Smooth muscle cell (in vitro differentiated cells): ENCODE measurements at regions not wholly inside any gene's neighbourhood (a gene's known extent, or its start where the extent isn't known, plus 50 kb on each side); places are given as distances from the start of the nearest gene placed in this dataset.

Experiments
- DNase-seq: peaks from one replicate; lab custom pipeline; 2025; ENCODE audit not compliant: unreplicated experiment; lab: John Stamatoyannopoulos, UW
- H2AFZ ChIP-seq: fragments of 200-600 bp; sonication (generic); 2 replicates; pipeline ENCODE4 v1.6.0; 2016; ENCODE audit warnings: antibody characterized with exemption, low read depth, mild to moderate bottlenecking
- H3F3A ChIP-seq: fragments of 200-600 bp; sonication (generic); 2 replicates; pipeline ENCODE4 v1.6.0; 2017; ENCODE audit warnings: antibody characterized with exemption, low read depth
- H3K27ac ChIP-seq: fragments of 200-600 bp; sonication (generic); 2 replicates; pipeline ENCODE4 v1.5.1; 2016; ENCODE audit warnings: low read depth, mild to moderate bottlenecking
- H3K27me3 ChIP-seq: fragments of 200-600 bp; sonication (generic); 2 replicates; pipeline ENCODE4 v1.6.1; 2016; ENCODE audit warnings: low read depth, mild to moderate bottlenecking
- H3K36me3 ChIP-seq: fragments of 200-600 bp; sonication (generic); 2 replicates; pipeline ENCODE4 v1.5.1; 2016; ENCODE audit warnings: low read depth
- H3K4me1 ChIP-seq: fragments of 200-600 bp; sonication (generic); 2 replicates; pipeline ENCODE4 v1.5.1; 2016; ENCODE audit warnings: low read depth
- H3K4me2 ChIP-seq: fragments of 200-600 bp; sonication (generic); 2 replicates; pipeline ENCODE4 v1.6.0; 2016; ENCODE audit warnings: mild to moderate bottlenecking
- H3K4me3 ChIP-seq: fragments of 200-600 bp; sonication (generic); 2 replicates; pipeline ENCODE4 v1.5.1; 2016; ENCODE audit warnings: mild to moderate bottlenecking
- H3K79me2 ChIP-seq: fragments of 200-600 bp; sonication (generic); 2 replicates; pipeline ENCODE4 v1.6.0; 2016; ENCODE audit warnings: low read depth, mild to moderate bottlenecking
- H3K9ac ChIP-seq: fragments of 200-600 bp; sonication (generic); 2 replicates; pipeline ENCODE4 v1.6.0; 2016; ENCODE audit warnings: low read depth
- H3K9me3 ChIP-seq: fragments of 200-600 bp; sonication (generic); replicated peaks from 2 replicates; pipeline ENCODE4 v1.5.1; 2016; ENCODE audit warnings: low read depth
- H4K20me1 ChIP-seq: fragments of 200-600 bp; sonication (generic); 2 replicates; pipeline ENCODE4 v1.6.0; 2016; ENCODE audit warnings: low read depth
- WGBS: methylation state at CpG from one replicate; pipeline ENCODE4 v1.1.7; 2016; ENCODE audit warnings: low lambda C conversion rate; 5-methylcytosine and 5-hydroxymethylcytosine counted together
- TF ChIP-seq, protein P1 (sequence below): fragments of 200-600 bp; sonication (generic); IDR thresholded peaks from 2 replicates; pipeline ENCODE4 v1.5.1; 2017; ENCODE audit warnings: borderline replicate concordance, mild to moderate bottlenecking, antibody characterized with exemption; ENCODE audit not compliant: insufficient read depth, poor library complexity, severe bottlenecking

DNA sequence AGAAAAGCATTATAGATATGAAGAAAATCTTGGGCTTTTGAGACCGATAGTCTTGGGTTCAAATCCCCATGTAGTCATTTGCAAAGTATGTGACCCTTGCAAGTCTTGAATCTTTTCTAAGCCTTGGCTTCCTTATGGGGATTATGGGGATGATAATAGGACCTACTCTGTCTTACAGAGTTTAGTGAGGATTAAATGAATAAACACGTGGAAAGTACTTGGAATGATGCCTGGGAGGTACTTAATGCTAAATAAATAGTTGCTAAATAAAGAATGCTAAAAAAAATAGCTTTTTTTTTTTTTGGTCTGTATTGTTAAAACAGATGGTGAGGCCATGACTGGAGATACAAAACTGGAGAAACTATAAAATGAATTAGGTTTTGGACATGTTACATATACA, 292.7 kb downstream of the GPAT3 start:
- WGBS = 15% methylated on average over 2 of the region's 2 CpGs
- H3K4me3 ChIP-seq = no peak overlapping the region
- DNase-seq = no peak

GRCh38 chr4:83821493-83821892, 285.6 kb downstream of the GPAT3 start:
- Histone ChIP-seq H3K9me3 (peaks cover 9% of the 10 kb centered on the region), H3K4me3 (no peak overlapping the region)
- TF ChIP-seq, protein P1, sequence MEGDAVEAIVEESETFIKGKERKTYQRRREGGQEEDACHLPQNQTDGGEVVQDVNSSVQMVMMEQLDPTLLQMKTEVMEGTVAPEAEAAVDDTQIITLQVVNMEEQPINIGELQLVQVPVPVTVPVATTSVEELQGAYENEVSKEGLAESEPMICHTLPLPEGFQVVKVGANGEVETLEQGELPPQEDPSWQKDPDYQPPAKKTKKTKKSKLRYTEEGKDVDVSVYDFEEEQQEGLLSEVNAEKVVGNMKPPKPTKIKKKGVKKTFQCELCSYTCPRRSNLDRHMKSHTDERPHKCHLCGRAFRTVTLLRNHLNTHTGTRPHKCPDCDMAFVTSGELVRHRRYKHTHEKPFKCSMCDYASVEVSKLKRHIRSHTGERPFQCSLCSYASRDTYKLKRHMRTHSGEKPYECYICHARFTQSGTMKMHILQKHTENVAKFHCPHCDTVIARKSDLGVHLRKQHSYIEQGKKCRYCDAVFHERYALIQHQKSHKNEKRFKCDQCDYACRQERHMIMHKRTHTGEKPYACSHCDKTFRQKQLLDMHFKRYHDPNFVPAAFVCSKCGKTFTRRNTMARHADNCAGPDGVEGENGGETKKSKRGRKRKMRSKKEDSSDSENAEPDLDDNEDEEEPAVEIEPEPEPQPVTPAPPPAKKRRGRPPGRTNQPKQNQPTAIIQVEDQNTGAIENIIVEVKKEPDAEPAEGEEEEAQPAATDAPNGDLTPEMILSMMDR = no peak

More for the DNA sequence above, 292.7 kb downstream of the GPAT3 start:
- peaks cover 3% of the 10 kb centered on the region for H3F3A ChIP-seq
- H3K4me1 ChIP-seq = no peaks in the 10 kb centered on the region
- H3K9ac ChIP-seq = no peak overlapping the region
- TF ChIP-seq, protein P1 = no peak
- no peak overlapping the region for H2AFZ ChIP-seq
- no peaks in the 10 kb centered on the region for H3K79me2 ChIP-seq
- no peak overlapping the region for H3K27ac ChIP-seq
- no peaks in the 10 kb centered on the region for H3K36me3 ChIP-seq
- peaks cover 7% of the 10 kb centered on the region for H3K27me3 ChIP-seq
- no peak overlapping the region for H3K4me2 ChIP-seq
- no peaks in the 10 kb centered on the region for H4K20me1 ChIP-seq
- no peaks in the 10 kb centered on the region for H3K9me3 ChIP-seq

DNA sequence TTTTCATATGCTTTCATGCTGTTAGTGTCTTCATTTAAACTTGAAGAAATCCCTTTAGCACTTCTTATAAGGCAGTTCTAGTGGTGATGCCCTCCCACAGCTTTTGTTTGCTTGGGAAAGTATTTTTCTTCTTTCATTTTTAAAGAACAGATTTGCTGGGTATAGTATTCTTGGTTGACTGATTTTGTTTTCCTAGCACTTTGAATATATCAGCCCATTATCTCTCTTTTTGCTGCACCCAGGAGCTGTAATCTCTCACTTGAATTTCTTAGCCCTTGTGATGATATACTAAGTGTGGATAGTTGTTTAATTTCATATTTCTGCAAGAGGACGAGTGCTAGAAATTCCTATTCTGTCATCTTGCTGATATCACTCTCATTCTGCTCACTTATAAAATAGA, 283.7 kb downstream of the GPAT3 start:
- Histone ChIP-seq H3F3A (no peaks in the 10 kb centered on the region), H3K27me3 (no peaks in the 10 kb centered on the region), H3K4me3 (no peak overlapping the region), H4K20me1 (no peaks in the 10 kb centered on the region), H3K4me1 (no peaks in the 10 kb centered on the region), H3K79me2 (no peaks in the 10 kb centered on the region), H3K36me3 (no peaks in the 10 kb centered on the region), H3K27ac (no peak overlapping the region), H3K4me2 (no peak overlapping the region), H2AFZ (no peak overlapping the region), H3K9ac (no peak overlapping the region), H3K9me3 (peaks cover 9% of the 10 kb centered on the region)
- WGBS = 96% methylated on average over 1 of the region's 1 CpG
- TF ChIP-seq, protein P1 = no peak
- DNase-seq = no peak

More at GRCh38 chr4:83821493-83821892, 285.6 kb downstream of the GPAT3 start:
- Histone ChIP-seq H3K9ac (no peak overlapping the region), H3K4me2 (no peak overlapping the region), H3K27me3 (no peaks in the 10 kb centered on the region), H3K36me3 (no peaks in the 10 kb centered on the region), H3K79me2 (no peaks in the 10 kb centered on the region), H3K4me1 (no peaks in the 10 kb centered on the region), H4K20me1 (no peaks in the 10 kb centered on the region), H3F3A (no peaks in the 10 kb centered on the region), H2AFZ (no peak overlapping the region), H3K27ac (no peak overlapping the region)
- DNase-seq = no peak

GRCh38 chr4:83810428-83810827, 274.5 kb downstream of the GPAT3 start:
- Histone ChIP-seq H2AFZ (no peak overlapping the region), H3K36me3 (no peaks in the 10 kb centered on the region), H3K27ac (no peak overlapping the region), H4K20me1 (no peaks in the 10 kb centered on the region), H3K4me2 (no peak overlapping the region), H3K27me3 (no peaks in the 10 kb centered on the region), H3K79me2 (no peaks in the 10 kb centered on the region), H3K4me1 (no peaks in the 10 kb centered on the region), H3K4me3 (no peak overlapping the region), H3K9me3 (no peaks in the 10 kb centered on the region), H3F3A (no peaks in the 10 kb centered on the region), H3K9ac (no peak overlapping the region)
- WGBS = 89% methylated on average over 1 of the region's 1 CpG
- DNase-seq = no peak
- TF ChIP-seq, protein P1 = no peak
